ENCODE measurements at regions not wholly inside any gene's neighbourhood (a gene's known extent, or its start where the extent isn't known, plus 50 kb on each side); places are given as distances from the start of the nearest gene placed in this dataset.

DNA sequence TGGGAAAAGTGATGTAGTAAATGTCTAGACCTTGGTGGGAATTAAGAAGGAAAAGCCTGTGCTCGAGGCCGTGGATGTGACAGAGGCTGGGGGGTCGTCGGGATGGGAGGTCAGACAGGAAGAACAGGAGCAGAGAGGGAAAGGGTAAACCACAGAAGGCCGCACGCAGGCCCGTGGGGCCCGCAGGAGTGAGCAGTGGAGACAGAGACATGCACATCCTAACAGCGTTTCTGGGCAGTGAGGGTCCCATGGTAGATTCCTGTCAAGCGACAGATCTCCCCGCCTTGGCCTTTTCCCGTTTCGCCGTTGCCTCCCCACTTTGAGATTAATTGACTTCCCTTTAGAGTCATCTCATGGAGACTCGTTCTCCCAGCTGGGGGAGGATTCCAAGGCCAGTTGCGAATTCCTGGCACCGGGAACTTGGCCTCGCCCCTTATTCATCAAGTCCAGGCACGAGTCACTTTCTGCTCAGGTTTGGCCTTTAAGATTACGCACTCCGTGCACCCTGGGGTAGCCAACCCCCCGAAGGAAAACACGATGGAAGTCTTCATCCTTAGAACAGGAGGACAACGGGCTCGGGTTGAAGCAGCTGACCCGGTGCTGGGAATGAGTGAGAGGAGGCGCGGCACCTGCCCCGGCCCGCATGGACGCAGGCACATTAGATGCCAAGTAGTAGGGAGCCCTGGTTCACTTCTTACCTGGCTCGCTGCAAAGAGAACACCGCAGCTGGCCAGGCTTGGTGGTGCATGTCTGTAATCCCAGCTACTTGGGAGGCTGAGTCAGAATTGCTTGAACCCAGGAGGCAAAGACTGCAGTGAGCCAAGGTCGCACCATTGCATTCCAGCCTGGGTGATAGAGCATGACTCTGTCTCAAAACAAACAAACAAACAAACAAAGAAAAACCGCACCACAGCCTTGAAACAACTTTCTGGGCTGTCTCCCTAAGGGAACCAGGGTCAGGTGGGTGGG, 315.2 kb upstream of the SHH start:
- DNase-seq (ENCODE audit: low read depth) = no peak

- DNase-seq (ENCODE audit: low read depth) = no peak
Measured at GRCh38 chr7:156125841-156126730, 313.8 kb upstream of the SHH start.

DNA sequence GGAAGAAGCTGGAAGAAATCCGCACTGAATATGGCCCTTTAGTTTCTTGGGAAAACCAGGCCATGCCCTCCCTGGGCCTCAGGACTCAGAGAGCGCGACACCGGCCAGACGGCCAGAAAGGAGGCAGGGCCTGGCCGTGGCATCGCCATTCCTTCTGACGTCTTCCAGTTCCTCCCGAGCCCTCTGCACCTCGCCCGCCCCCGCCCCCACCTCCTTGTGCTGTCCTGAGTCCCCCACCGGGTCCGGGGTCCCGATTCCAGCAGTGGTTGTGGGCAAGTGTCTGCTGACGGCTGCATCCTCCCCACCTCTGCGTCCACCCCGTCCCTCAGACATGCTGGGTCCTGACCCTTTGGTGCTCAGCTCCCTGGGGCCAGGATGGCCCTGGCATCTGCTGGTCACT, 312.1 kb upstream of the SHH start:
- no peak for DNase-seq (ENCODE audit: low read depth)

DNA sequence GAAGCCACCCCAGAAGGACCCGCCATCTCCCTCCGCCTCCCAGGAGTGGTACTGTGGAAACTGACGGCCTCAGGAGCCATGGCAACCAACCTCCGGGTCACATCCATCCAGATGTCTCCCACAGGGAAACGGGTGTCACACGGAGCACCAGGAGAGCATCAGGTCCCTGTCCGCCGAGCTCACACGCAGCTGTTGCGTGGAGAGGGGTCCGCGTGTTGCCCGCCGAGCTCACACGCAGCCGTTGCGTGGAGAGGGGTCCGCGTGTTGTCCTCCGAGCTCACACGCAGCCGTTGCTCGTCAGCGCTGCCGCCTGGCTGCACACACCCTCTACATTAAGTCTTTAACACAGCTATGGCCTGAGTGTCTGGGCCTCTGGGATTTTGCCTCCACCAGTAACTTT, 311.1 kb upstream of the SHH start:
- no peak for DNase-seq (ENCODE audit: low read depth)

GRCh38 chr7:156122752-156123354, 310.6 kb upstream of the SHH start:
- no peak for DNase-seq (ENCODE audit: low read depth)

DNA sequence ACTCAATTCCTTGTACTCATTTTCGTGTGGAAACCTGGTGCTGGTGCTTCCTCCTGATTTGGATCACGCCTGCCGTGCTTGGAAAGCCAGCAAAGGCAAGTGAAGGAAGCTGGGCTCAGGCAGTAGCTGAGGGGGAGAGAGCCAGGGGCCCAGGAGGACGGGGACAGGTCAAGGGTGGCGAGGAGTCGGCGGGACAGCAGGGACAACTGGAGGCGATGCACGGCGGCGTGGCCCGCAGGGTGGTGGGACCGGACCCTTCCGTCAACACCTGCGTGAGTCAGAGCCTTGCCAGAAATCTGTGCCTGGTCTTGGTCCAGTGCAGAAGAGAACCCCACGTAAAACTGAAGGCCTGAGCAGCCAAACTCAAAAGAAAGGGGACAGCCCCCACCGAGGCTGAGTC, 309.7 kb upstream of the SHH start:
- no peak for DNase-seq (ENCODE audit: low read depth)

- no peak for DNase-seq (ENCODE audit: low read depth)
Measured at GRCh38 chr7:156121434-156121833, 309.2 kb upstream of the SHH start.

- DNase-seq (ENCODE audit: low read depth) = no peak
Measured at GRCh38 chr7:156120552-156120951, 308.3 kb upstream of the SHH start.

- no peak for DNase-seq (ENCODE audit: low read depth)
Measured at GRCh38 chr7:156119771-156120170, 307.5 kb upstream of the SHH start.

DNA sequence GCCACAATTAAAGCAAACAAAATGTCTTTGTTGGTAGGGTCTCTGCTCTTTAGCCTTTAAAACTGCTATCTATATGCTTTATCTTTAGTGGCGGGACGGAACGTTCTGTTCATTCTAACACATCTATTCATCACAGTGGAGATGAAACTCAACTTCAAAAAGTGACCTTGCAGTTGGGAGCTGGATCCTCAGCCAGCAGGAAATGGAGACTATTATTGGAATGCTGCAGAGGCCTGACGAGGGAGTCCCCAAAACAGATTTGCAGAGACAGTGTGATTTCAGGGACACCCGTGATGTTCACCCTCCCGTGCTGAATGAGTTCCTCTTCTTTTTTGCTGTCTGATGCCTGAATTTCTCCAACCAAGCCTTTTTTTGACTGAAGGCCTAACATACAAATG, 306.0 kb upstream of the SHH start:
- DNase-seq (ENCODE audit: low read depth) = no peak

DNA sequence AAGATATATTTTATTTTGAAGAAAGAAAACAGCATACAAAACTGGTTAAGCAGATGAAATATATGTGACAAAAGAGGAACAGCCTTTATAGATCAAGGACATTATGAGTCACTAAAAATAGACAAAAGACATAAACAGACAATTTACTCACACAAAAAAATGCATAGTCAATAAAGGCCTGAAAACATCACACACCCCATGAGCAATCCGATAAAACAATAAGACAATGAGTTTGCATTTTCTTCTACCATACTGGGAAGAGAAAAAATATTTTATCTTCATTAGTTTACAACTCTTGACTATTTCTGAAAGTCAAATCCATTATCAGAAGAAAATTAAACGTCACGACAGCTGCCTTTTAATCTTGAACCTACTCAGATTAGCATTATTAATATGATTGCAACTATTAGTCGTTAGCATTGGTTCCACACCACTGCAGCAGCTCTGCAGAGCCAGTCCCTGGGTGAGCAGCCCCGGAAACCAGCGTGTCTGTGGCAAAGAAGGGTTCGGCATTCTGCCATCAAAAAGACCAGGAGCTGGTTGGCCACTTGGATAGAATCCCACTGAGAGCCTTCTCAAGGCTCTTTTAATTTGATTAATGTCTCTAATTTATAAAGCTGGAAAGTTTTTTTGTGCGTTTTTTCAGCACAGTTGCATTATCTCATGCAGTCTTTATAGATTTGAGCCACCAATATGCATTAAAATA, 305.4 kb upstream of the SHH start:
- DNase-seq (ENCODE audit: low read depth) = no peak

GRCh38 chr7:156116514-156117215, 304.4 kb upstream of the SHH start:
- no peak for DNase-seq (ENCODE audit: low read depth)

GRCh38 chr7:156115582-156115981, 303.3 kb upstream of the SHH start:
- DNase-seq (ENCODE audit: low read depth) = no peak

DNA sequence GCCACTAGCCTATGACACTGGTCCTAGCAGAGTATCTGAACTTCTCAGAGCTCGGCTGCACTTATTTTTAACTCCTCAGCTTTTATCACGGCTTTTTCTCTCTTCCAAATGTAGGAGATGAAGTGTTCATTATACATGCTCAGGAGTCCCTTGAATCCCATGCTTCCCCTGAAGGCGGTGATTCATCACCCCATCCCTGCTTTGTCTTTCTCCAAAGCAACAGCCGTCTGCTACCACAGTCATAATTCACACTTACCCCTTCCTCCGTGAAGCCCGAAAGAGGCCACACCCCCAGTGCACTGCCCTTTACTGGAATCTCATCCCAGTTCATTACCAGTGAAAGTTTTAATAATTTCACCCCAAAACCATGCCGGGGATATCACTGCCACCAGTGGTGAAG, 301.5 kb upstream of the SHH start:
- DNase-seq (ENCODE audit: low read depth) = no peak

DNA sequence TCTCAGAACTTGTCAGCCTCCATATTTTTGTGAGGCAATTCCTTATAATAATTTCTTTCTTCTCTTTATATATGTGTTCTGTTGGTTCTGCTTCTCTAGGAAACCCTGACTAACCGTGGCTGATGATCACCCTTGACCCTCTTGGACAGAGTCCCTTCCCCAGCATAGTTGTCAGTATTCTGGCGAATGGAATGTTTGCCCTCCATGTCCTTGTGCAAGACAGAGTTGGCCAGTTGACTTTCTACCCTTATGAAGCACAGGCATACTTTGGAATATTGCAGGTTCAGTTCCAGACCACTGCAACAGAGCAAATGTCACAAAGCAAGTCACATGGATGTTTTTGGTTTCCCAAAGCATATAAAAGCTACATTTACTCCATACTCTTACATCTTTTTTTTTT, 297.7 kb upstream of the SHH start:
- no peak for DNase-seq (ENCODE audit: low read depth)

- no peak for DNase-seq (ENCODE audit: low read depth)
Measured at GRCh38 chr7:156109076-156109475, 296.8 kb upstream of the SHH start.

DNA sequence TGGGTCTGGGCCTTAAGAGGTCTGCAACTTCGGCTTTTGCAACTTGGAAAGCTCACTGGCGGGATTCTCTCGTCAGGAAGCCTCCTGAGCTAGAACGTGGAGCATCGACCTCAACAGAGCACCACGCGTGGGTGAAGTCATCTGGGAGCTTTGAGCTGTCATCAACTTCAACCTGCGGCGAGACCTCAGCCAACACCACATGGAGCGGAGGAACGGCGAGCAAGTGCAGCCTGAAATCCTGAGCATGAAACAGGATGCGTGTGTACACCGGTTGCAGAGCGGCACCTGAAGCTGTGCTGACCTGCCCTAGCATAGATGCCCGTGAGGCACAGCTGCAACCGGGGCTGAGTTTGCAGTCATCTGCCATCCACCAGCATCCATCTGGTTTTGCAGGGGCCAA, 295.7 kb upstream of the SHH start:
- DNase-seq (ENCODE audit: low read depth) = no peak

DNA sequence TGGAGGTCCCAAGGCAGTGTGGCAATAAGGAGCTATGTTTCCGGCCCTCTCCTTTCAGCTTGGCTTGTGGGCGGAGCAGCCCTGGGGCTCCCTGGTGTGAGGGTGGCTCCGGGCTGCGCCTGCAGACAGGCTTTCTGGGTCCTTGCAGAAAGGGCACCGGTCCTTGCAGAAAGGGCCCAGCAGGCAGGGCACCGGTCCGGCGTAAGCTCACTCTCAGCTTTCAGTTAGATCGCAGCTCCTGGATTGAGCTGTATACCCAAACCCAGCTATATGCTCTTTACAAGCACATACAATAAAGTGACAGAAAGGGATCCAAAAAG, 293.8 kb upstream of the SHH start:
- no peak for DNase-seq (ENCODE audit: low read depth)

DNA sequence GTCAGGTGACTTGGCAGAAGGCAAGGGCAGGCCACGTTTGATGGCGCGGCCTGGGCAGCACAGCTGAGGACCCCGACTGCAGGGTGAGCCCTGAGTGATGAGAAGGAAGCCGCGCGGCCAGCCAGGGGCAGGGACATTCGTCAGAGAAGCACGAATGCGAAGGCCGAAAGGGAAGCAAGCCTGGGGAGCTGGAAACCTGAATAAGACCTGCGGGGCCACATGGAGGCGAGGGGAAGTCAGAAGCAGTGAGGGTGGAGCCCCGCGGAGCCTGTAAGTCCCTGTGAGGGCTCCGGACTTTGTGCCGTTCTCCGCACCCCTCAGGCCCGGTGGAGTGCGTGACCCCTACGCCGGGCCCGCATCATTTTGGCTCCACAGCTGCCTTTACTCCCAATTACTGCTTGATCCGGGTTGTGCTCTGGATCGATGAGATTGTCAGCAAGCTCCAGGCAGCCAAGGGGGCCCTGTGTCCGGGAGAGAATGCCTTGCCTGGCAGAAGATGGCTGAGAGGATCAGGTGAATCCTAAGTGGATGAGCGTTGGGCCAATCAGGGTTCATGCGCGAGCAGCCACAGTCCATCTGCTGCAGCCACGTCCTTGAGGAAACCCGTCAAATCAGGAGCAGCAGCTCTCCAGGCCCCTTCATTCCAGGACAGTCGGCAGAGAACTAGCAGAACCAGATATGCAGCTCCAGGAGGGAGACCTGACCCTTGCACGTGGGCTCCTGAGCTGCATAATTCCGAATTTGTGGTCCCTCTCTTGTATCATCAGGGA, 293.3 kb upstream of the SHH start:
- no peak for DNase-seq (ENCODE audit: low read depth)

DNA sequence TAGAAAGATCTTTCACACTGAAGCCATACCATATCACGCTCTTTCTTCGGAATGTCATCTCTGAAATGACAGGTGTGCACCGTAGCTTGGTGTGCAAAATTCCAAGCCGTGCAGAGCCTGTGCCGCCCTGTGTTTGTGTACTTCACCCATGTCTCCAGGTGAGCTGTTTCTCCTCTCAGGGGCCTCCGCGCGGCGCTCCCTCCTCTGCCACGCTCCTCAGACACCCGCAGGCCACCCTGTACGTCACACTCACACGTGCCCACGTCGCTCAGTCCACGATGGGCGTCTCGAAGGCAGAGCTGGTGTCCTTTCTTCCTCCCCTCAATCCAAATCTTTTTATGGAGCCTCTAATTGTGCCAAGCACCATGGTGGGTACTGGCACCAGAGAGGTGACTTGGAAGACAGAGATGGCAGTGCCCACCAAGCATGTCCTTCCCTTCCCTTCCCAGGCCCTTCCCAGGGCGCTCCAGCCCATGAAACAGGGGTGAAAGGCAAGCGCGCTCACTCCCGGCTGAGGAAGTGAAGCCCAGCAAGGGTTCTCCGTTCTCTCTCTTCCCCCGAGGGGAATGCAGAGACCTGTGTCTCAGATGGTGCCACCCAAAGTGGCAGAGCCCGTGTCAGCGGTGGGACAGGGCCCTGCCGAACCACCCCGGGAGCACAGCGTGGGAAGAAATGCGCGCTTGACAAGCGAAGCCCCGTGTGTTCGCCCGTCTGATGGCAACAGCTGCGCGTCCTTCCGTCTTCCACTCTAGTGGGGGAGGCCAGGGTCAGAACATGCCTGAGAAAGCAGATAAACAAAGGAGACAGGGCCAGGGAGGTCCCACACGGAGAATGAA, 292.5 kb upstream of the SHH start:
- DNase-seq (ENCODE audit: low read depth) = no peak

Data from EH (cell line).